ENCODE measurements at regions not wholly inside any gene's neighbourhood (a gene's known extent, or its start where the extent isn't known, plus 50 kb on each side); places are given as distances from the start of the nearest gene placed in this dataset.

GRCh38 chr5:1943481-1943880 lies 60.8 kb upstream of the IRX4 start:
- Histone ChIP-seq H3K9ac (replicated peaks in 1 of 4; ENCODE audit: extremely low read depth in 1 of 4, low read depth in 3 of 4, low read length in 3 of 4) (no peak overlapping the region), H2BK20ac (ENCODE audit: low read length) (no peak overlapping the region), H3K14ac (ENCODE audit: insufficient read length) (no peak overlapping the region), H3K18ac (ENCODE audit: extremely low read depth, low read length) (no peak overlapping the region), H3K4me1 (replicated peaks in 1 of 4; ENCODE audit: control insufficient read depth in 3 of 4, insufficient read depth in 4 of 4, low read length in 3 of 4) (no peaks in the 10 kb centered on the region), H4K5ac (ENCODE audit: insufficient read length, low read depth, low read length) (no peak overlapping the region), H3K56ac (replicated peaks; ENCODE audit: insufficient read length, low read depth, low read length) (no peak overlapping the region), H3K23me2 (ENCODE audit: low read depth, low read length) (no peaks in the 10 kb centered on the region), H3K79me2 (ENCODE audit: control insufficient read depth in 1 of 2, insufficient read depth in 2 of 2, low read length in 2 of 2) (no peaks in the 10 kb centered on the region), H3K9me3 (ENCODE audit: insufficient read depth in 2 of 2, low read depth in 1 of 2, low read length in 1 of 2) (no peaks in the 10 kb centered on the region), H3K27me3 (replicated peaks in 1 of 4; ENCODE audit: control insufficient read depth in 3 of 4, extremely low read depth in 1 of 4, insufficient read depth in 3 of 4, low read length in 3 of 4) (no peaks in the 10 kb centered on the region; a peak in 2 of 7 replicates), H4K91ac (replicated peaks; ENCODE audit: insufficient read length, low read length) (no peak overlapping the region), H2BK15ac (ENCODE audit: low read length) (no peak overlapping the region), H3K23ac (ENCODE audit: insufficient read length) (no peak overlapping the region), H2BK12ac (ENCODE audit: low read depth, low read length) (no peak overlapping the region), H3K4ac (replicated peaks; ENCODE audit: insufficient read length, low read depth, low read length) (no peak overlapping the region), H2BK120ac (replicated peaks; ENCODE audit: low read depth, low read length) (no peak overlapping the region), H2BK5ac (ENCODE audit: low read depth, low read length) (no peak overlapping the region), H2AFZ (ENCODE audit: low read length) (no peak overlapping the region), H3K27ac (ENCODE audit: low read depth, low read length) (no peak overlapping the region), H3K79me1 (ENCODE audit: low read depth, low read length) (no peaks in the 10 kb centered on the region), H4K8ac (ENCODE audit: extremely low read depth, insufficient read depth, low read length) (no peak overlapping the region), H2AK5ac (ENCODE audit: low read depth, low read length) (no peak overlapping the region), H3K4me3 (ENCODE audit: extremely low read depth in 1 of 4, insufficient read depth in 2 of 4, low read depth in 3 of 4, low read length in 4 of 4) (no peak overlapping the region), H3K4me2 (ENCODE audit: insufficient read depth in 1 of 2, low read depth in 2 of 2, low read length in 2 of 2) (no peak overlapping the region), H3K36me3 (ENCODE audit: control insufficient read depth in 2 of 4, insufficient read depth in 4 of 4, low read length in 3 of 4) (no peaks in the 10 kb centered on the region), H4K20me1 (replicated peaks in 1 of 2; ENCODE audit: control insufficient read depth in 1 of 2, insufficient read depth in 2 of 2, low read length in 2 of 2) (no peaks in the 10 kb centered on the region)
- ChIA-PET CTCF (ENCODE audit: partially characterized antibody) (interaction anchor here (0.9 to 1.6 kb wide), 3 partner anchors 9 to 179 kb away, joined by 3 to 6 read pairs (median 3); no protein-coding TSS in a partner anchor), POLR2A (ENCODE audit: partially characterized antibody) (interaction anchor here (1.1 to 1.7 kb wide), 2 partner anchors 9 to 13 kb away, joined by 4 read pairs; no protein-coding TSS in a partner anchor)
- DNase-seq (ENCODE audit: low read depth in 1 of 2, low spot score in 2 of 2), result no peak
- no peak for FAIRE-seq
- TF ChIP-seq GABPA (IDR thresholded peaks at IDR 0.05; ENCODE audit: borderline replicate concordance, insufficient read depth, low read length), result no peak
- TF ChIP-seq SP2 (IDR thresholded peaks at IDR 0.05; ENCODE audit: low read length), result no peak
- TF ChIP-seq TAF7 (optimal IDR thresholded peaks at IDR 0.05; ENCODE audit: borderline replicate concordance, low read depth, low read length), result no peak
- no peak for TF ChIP-seq POU5F1 (IDR thresholded peaks at IDR 0.05; ENCODE audit: low read depth, low read length)
- WGBS, 2 experiments (ENCODE audit: extremely low coverage in 1 of 2, insufficient coverage in 1 of 2, insufficient read length in 1 of 2, insufficient replicate concordance in 2 of 2, low coverage in 1 of 2, low lambda C conversion rate in 2 of 2, missing lambda C conversion rate in 1 of 2), result 90% methylated on average over 11 of the region's 11 CpGs; no CpG with 5 or more reads in 1 of the 2 experiments

Data from H1 (cell line).